H9 (cell line): ENCODE measurements at regions not wholly inside any gene's neighbourhood (a gene's known extent, or its start where the extent isn't known, plus 50 kb on each side); places are given as distances from the start of the nearest gene placed in this dataset.

Experiments used
- DNase-seq: peaks from one replicate; pipeline ENCODE4 v3.0.0-alpha.2; 2017
- H2AFZ ChIP-seq: one replicate; pipeline ENCODE4 v1.6.1; 2013; ENCODE audit warnings: mild to moderate bottlenecking, low read length, control low read depth, moderate library complexity
- H2AK5ac ChIP-seq: 2 replicates; pipeline ENCODE4 v1.6.1; 2013; ENCODE audit warnings: low read length, control low read depth, mixed read lengths; ENCODE audit not compliant: insufficient read length
- H2BK120ac ChIP-seq: one replicate; pipeline ENCODE4 v1.6.1; 2013; ENCODE audit warnings: low read depth, mild to moderate bottlenecking, low read length, control low read depth, inconsistent platforms; ENCODE audit not compliant: poor library complexity, severe bottlenecking
- H2BK12ac ChIP-seq: 2 replicates; pipeline ENCODE4 v1.6.1; 2013; ENCODE audit warnings: low read length, control low read depth, mixed read lengths, low read depth; ENCODE audit not compliant: insufficient read length
- H2BK15ac ChIP-seq: 2 replicates; pipeline ENCODE4 v1.6.1; 2013; ENCODE audit warnings: low read depth, low read length, control low read depth
- H2BK20ac ChIP-seq: one replicate; pipeline ENCODE4 v1.6.1; 2013; ENCODE audit warnings: low read depth, mild to moderate bottlenecking, low read length, control low read depth, inconsistent platforms; ENCODE audit not compliant: poor library complexity, severe bottlenecking
- H2BK5ac ChIP-seq: 2 replicates; pipeline ENCODE4 v1.6.1; 2013; ENCODE audit warnings: low read length, control low read depth, mixed read lengths; ENCODE audit not compliant: insufficient read length
- H3K14ac ChIP-seq: 2 replicates; pipeline ENCODE4 v1.6.1; 2013; ENCODE audit warnings: low read length, control low read depth; ENCODE audit not compliant: insufficient read depth
- H3K18ac ChIP-seq: 2 replicates; pipeline ENCODE4 v1.6.1; 2013; ENCODE audit warnings: low read depth, mild to moderate bottlenecking, mixed read lengths, low read length, control low read depth; ENCODE audit not compliant: insufficient read length
- H3K23ac ChIP-seq: 2 replicates; pipeline ENCODE4 v1.6.1; 2013; ENCODE audit warnings: low read length, control low read depth, mixed read lengths, low read depth; ENCODE audit not compliant: insufficient read length
- H3K23me2 ChIP-seq: 2 replicates; pipeline ENCODE4 v1.6.1; 2013; ENCODE audit warnings: low read depth, mild to moderate bottlenecking, mixed read lengths, low read length, control low read depth; ENCODE audit not compliant: insufficient read length, poor library complexity, severe bottlenecking
- H3K27ac ChIP-seq: 2 replicates; pipeline ENCODE4 v1.5.1; 2013; ENCODE audit warnings: low read length, control low read depth, mixed read lengths, low read depth; ENCODE audit not compliant: insufficient read length
- H3K27me3 ChIP-seq: 2 replicates; pipeline ENCODE4 v1.6.1; 2013; ENCODE audit warnings: low read length, control low read depth, inconsistent platforms; ENCODE audit not compliant: insufficient read depth
- H3K4ac ChIP-seq: 2 replicates; pipeline ENCODE4 v1.6.1; 2013; ENCODE audit warnings: low read depth, mild to moderate bottlenecking, control low read depth, inconsistent platforms, low read length, moderate library complexity
- H3K4me1 ChIP-seq: 2 replicates; pipeline ENCODE4 v1.6.1; 2013; ENCODE audit warnings: low read length, control low read depth, inconsistent platforms; ENCODE audit not compliant: insufficient read depth
- H3K4me2 ChIP-seq: 2 replicates; pipeline ENCODE4 v1.6.1; 2013; ENCODE audit warnings: low read length, control low read depth, mixed read lengths; ENCODE audit not compliant: insufficient read length, insufficient read depth
- H3K56ac ChIP-seq: 2 replicates; pipeline ENCODE4 v1.6.1; 2013; ENCODE audit warnings: low read depth, mild to moderate bottlenecking, mixed read lengths, low read length, control low read depth; ENCODE audit not compliant: insufficient read length
- H3K79me1 ChIP-seq: 2 replicates; pipeline ENCODE4 v1.6.1; 2013; ENCODE audit warnings: low read depth, mild to moderate bottlenecking, moderate library complexity, low read length, control low read depth, inconsistent platforms; ENCODE audit not compliant: insufficient read depth, poor library complexity, severe bottlenecking
- H3K79me2 ChIP-seq: 2 replicates; pipeline ENCODE4 v1.6.1; 2013; ENCODE audit warnings: low read length, control low read depth, inconsistent platforms; ENCODE audit not compliant: insufficient read depth
- H3K9ac ChIP-seq: 2 replicates; pipeline ENCODE4 v1.6.1; 2013; ENCODE audit warnings: low read length, control low read depth, mixed read lengths; ENCODE audit not compliant: insufficient read length; ENCODE audit errors: extremely low read depth
- H3K9me3 ChIP-seq: one replicate; pipeline ENCODE4 v1.6.1; 2013; ENCODE audit warnings: low read depth, low read length, inconsistent platforms; ENCODE audit not compliant: control insufficient read depth
- H3T11ph ChIP-seq: one replicate; pipeline ENCODE4 v1.6.1; 2013; ENCODE audit warnings: mild to moderate bottlenecking, low read length, control low read depth, inconsistent platforms
- H4K20me1 ChIP-seq: one replicate; pipeline ENCODE4 v1.6.1; 2013; ENCODE audit not compliant: control insufficient read depth, insufficient read length, insufficient read depth
- H4K5ac ChIP-seq: 2 replicates; pipeline ENCODE4 v1.6.1; 2013; ENCODE audit warnings: low read depth, mild to moderate bottlenecking, mixed read lengths, low read length, control low read depth; ENCODE audit not compliant: insufficient read length
- H4K8ac ChIP-seq: replicated peaks from 2 replicates; pipeline ENCODE4 v1.6.1; 2013; ENCODE audit warnings: low read length, control low read depth, mixed read lengths, low read depth; ENCODE audit not compliant: insufficient read length
- H4K91ac ChIP-seq: 2 replicates; pipeline ENCODE4 v1.6.1; 2013; ENCODE audit warnings: low read depth, mild to moderate bottlenecking, moderate library complexity, mixed read lengths, low read length, control low read depth; ENCODE audit not compliant: insufficient read length
- H3K27ac Mint-ChIP-seq, 3 experiments: 2 replicates in 2 of 3; 3 replicates in 1 of 3; pipeline ENCODE4 v1.8.0; 2020 to 2021; ENCODE audit warnings: mixed read lengths in 3 of 3, mild to moderate bottlenecking in 1 of 3, moderate library complexity in 1 of 3
- H3K27me3 Mint-ChIP-seq: 2 replicates; pipeline ENCODE4 v1.8.0; 2021; ENCODE audit warnings: low read depth, mild to moderate bottlenecking, moderate library complexity, mixed read lengths
- H3K36me3 Mint-ChIP-seq, 3 experiments: 2 replicates in 2 of 3; 3 replicates in 1 of 3; pipeline ENCODE4 v1.8.0; 2020 to 2021; ENCODE audit warnings: low read depth in 3 of 3, mixed read lengths in 3 of 3; ENCODE audit not compliant: insufficient read depth in 1 of 3
- H3K4me1 Mint-ChIP-seq, 2 experiments: 2 replicates each; pipeline ENCODE4 v1.8.0; 2020; ENCODE audit warnings: mixed read lengths in 2 of 2
- H3K4me3 Mint-ChIP-seq, 2 experiments: 2 replicates in 1 of 2; 3 replicates in 1 of 2; pipeline ENCODE4 v1.8.0; 2020 to 2021; ENCODE audit warnings: mild to moderate bottlenecking in 2 of 2, mixed read lengths in 2 of 2, moderate library complexity in 1 of 2
- H3K9me3 Mint-ChIP-seq, 2 experiments: 2 replicates in 1 of 2; 3 replicates in 1 of 2; pipeline ENCODE4 v1.8.0; 2020; ENCODE audit warnings: mild to moderate bottlenecking in 2 of 2, mixed read lengths in 2 of 2, moderate library complexity in 1 of 2
- CTCF ChIP-seq: fragments of 200-600 bp; sonication (generic); conservative IDR thresholded peaks from 3 replicates; pipeline ENCODE4 v1.8.0; 2021; ENCODE audit warnings: antibody characterized with exemption, mild to moderate bottlenecking
- WGBS: extraction: QIAGEN DNeasy Blood & Tissue Kit; methylation state at CpG from one replicate; pipeline ENCODE4 v1.1.7; 2013; ENCODE audit warnings: missing lambda C conversion rate, low lambda C conversion rate, mixed read lengths; ENCODE audit not compliant: insufficient read length; ENCODE audit errors: extremely low coverage; 5-methylcytosine and 5-hydroxymethylcytosine counted together

- Histone ChIP-seq H4K5ac (no peak overlapping the region), H3K9me3 (no peaks in the 10 kb centered on the region), H2BK20ac (no peak overlapping the region), H3K79me1 (no peaks in the 10 kb centered on the region), H3K9ac (no peak overlapping the region), H4K20me1 (no peaks in the 10 kb centered on the region), H3K4me2 (no peak overlapping the region), H2AFZ (no peak overlapping the region), H2BK5ac (no peak overlapping the region), H3K4me1 (no peaks in the 10 kb centered on the region), H3K14ac (no peak overlapping the region), H3K4ac (no peak overlapping the region), H3K18ac (no peak overlapping the region), H2BK15ac (no peak overlapping the region), H3K23me2 (no peaks in the 10 kb centered on the region), H2BK120ac (no peak overlapping the region), H2AK5ac (no peak overlapping the region), H3K27me3 (no peaks in the 10 kb centered on the region), H3T11ph (no peak overlapping the region), H4K91ac (no peak overlapping the region), H3K79me2 (no peaks in the 10 kb centered on the region), H4K8ac (no peak overlapping the region), H2BK12ac (no peak overlapping the region), H3K27ac (no peak overlapping the region), H3K56ac (no peak overlapping the region), H3K23ac (no peak overlapping the region)
- Mint-ChIP-seq H3K4me1 (no peaks in the 10 kb centered on the region), H3K4me3 (no peak overlapping the region), H3K27ac (no peak overlapping the region), H3K36me3 (peaks cover 0 to 4% (median 0%) of the 10 kb centered on the region in 3 experiments; a peak in 2 of 7 replicates), H3K27me3 (no peaks in the 10 kb centered on the region), H3K9me3 (peaks cover 10 to 29% of the 10 kb centered on the region in 2 experiments)
- no CpG with 5 or more reads among the region's 2 CpGs for WGBS
- no peak for DNase-seq
- no peak for TF ChIP-seq CTCF
Measured at GRCh38 chrX:127276326-127276725, 456.8 kb downstream of the PRR32 start.
